Coronary artery (tissue), 2 donors: ENCODE measurements at regions not wholly inside any gene's neighbourhood (a gene's known extent, or its start where the extent isn't known, plus 50 kb on each side); places are given as distances from the start of the nearest gene placed in this dataset.

Experiments
- DNase-seq: peaks from one replicate; pipeline ENCODE4 v3.0.0-alpha.2; 2017; ENCODE audit warnings: low spot score
- H3K27ac ChIP-seq, 2 donors: fragments of 200-600 bp; sonication (generic); one replicate each; pipeline ENCODE4 v1.5.1; 2016 to 2019
- H3K4me3 ChIP-seq: fragments of 200-600 bp; sonication (generic); 2 replicates; pipeline ENCODE4 v1.5.1; 2016; ENCODE audit warnings: mild to moderate bottlenecking, moderate library complexity
- CTCF ChIP-seq: fragments of 200-600 bp; sonication (generic); IDR thresholded peaks from one replicate; pipeline ENCODE4 v1.5.1; 2019; ENCODE audit warnings: antibody characterized with exemption

GRCh38 chr3:177729956-177730681, 532.8 kb upstream of the TBL1XR1 start:
- no peak for TF ChIP-seq CTCF
- peak; percentile 72 for DNase-seq
- Histone ChIP-seq H3K27ac (peak overlapping the region; percentile 34 to 63), H3K4me3 (peak overlapping the region; percentile 18)

GRCh38 chr3:177730814-177731213, 533.5 kb upstream of the TBL1XR1 start:
- Histone ChIP-seq H3K4me3 (no peak overlapping the region), H3K27ac (no peak overlapping the region)
- no peak for TF ChIP-seq CTCF
- no peak for DNase-seq

GRCh38 chr3:177731644-177732268, 534.5 kb upstream of the TBL1XR1 start:
- no peak overlapping the region for H3K4me3 ChIP-seq
- no peak for TF ChIP-seq CTCF
- H3K27ac ChIP-seq, result no peak overlapping the region
- DNase-seq, result no peak

- no peak for TF ChIP-seq CTCF
- no peak for DNase-seq
Measured at GRCh38 chr3:177733233-177733632, 536.0 kb upstream of the TBL1XR1 start.

GRCh38 chr3:177733936-177734335, 536.7 kb upstream of the TBL1XR1 start:
- no peak for TF ChIP-seq CTCF
- no peak overlapping the region for H3K4me3 ChIP-seq
- no peak overlapping the region for H3K27ac ChIP-seq
- no peak for DNase-seq

More at GRCh38 chr3:177733233-177733632, 536.0 kb upstream of the TBL1XR1 start:
- H3K27ac ChIP-seq, result no peak overlapping the region
- no peak overlapping the region for H3K4me3 ChIP-seq

GRCh38 chr3:177735431-177735830, 538.1 kb upstream of the TBL1XR1 start:
- no peak for DNase-seq
- no peak overlapping the region for H3K27ac ChIP-seq
- no peak overlapping the region for H3K4me3 ChIP-seq
- no peak for TF ChIP-seq CTCF

GRCh38 chr3:177739461-177739860, 542.2 kb upstream of the TBL1XR1 start:
- no peak overlapping the region for H3K27ac ChIP-seq
- H3K4me3 ChIP-seq, result no peak overlapping the region
- no peak for DNase-seq
- no peak for TF ChIP-seq CTCF
